WTC11 (cell line): ENCODE measurements at regions not wholly inside any gene's neighbourhood (a gene's known extent, or its start where the extent isn't known, plus 50 kb on each side); places are given as distances from the start of the nearest gene placed in this dataset.

Source experiments
- JUN ChIP-seq: sonication (generic); formaldehyde crosslinking; IDR thresholded peaks from 2 replicates; pipeline ENCODE4 v1.8.0; 2023; ENCODE audit warnings: mild to moderate bottlenecking, missing genetic modification reagents
- ZNF232 ChIP-seq: sonication (generic); formaldehyde crosslinking; IDR thresholded peaks from 2 replicates; pipeline ENCODE4 v1.8.0; 2022; ENCODE audit warnings: mild to moderate bottlenecking, missing genetic modification reagents
- ZNF423 ChIP-seq: fragments of 250-450 bp; sonication (Bioruptor Pico); IDR thresholded peaks from 2 replicates; pipeline ENCODE4 v2.1.2; 2022; ENCODE audit warnings: mild to moderate bottlenecking, moderate library complexity
- TF ChIP-seq, protein P1 (sequence below): fragments of 200-600 bp; IDR thresholded peaks from 2 replicates; pipeline ENCODE4 v1.8.0; 2022; ENCODE audit warnings: antibody characterized with exemption
- TF ChIP-seq, protein P2 (sequence below): sonication (generic); formaldehyde crosslinking; IDR thresholded peaks from 2 replicates; pipeline ENCODE4 v1.8.0; 2022; ENCODE audit warnings: mild to moderate bottlenecking, missing genetic modification reagents
- TF ChIP-seq, protein P3 (sequence below): sonication (generic); formaldehyde crosslinking; IDR thresholded peaks from 2 replicates; pipeline ENCODE4 v1.8.1; 2023; ENCODE audit warnings: mild to moderate bottlenecking, missing genetic modification reagents
- TF ChIP-seq, protein P4 (sequence below): sonication (generic); formaldehyde crosslinking; IDR thresholded peaks from 2 replicates; pipeline ENCODE4 v1.8.0; 2022; ENCODE audit warnings: mild to moderate bottlenecking, missing genetic modification reagents
- TF ChIP-seq, protein P5 (sequence below): sonication (generic); formaldehyde crosslinking; IDR thresholded peaks from 2 replicates; pipeline ENCODE4 v1.8.1; 2022; ENCODE audit warnings: mild to moderate bottlenecking, missing genetic modification reagents, moderate library complexity, borderline replicate concordance
- TF ChIP-seq, protein P6 (sequence below): sonication (generic); formaldehyde crosslinking; IDR thresholded peaks from 2 replicates; pipeline ENCODE4 v1.8.0; 2022; ENCODE audit warnings: mild to moderate bottlenecking, missing genetic modification reagents
- TF ChIP-seq, protein P7 (sequence below): sonication (generic); formaldehyde crosslinking; IDR thresholded peaks from 2 replicates; pipeline ENCODE4 v1.8.1; 2023; ENCODE audit warnings: mild to moderate bottlenecking, missing genetic modification reagents, moderate library complexity
- TF ChIP-seq, protein P8 (sequence below): sonication (generic); formaldehyde crosslinking; IDR thresholded peaks from 2 replicates; pipeline ENCODE4 v1.8.0; 2022; ENCODE audit warnings: missing genetic modification reagents

DNA sequence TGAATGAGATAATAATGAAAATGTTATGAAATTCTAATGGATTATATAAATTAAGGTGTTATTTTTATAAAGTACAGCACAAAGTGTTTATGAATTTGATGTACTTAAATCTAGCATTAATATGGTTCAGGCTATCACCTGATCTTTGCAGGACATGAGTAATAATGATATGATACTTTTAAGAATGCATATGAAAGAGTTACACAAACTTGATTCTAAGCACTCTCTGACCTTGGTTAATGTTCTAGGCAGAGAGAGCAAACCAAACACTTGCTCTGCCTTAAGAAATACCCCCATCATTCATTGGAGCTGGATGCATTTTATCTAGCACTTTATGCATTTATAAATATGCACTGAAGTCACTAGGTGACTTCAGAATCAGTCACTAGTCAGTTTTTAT is 942.2 kb upstream of the CDH8 start:
- TF ChIP-seq, protein P1, sequence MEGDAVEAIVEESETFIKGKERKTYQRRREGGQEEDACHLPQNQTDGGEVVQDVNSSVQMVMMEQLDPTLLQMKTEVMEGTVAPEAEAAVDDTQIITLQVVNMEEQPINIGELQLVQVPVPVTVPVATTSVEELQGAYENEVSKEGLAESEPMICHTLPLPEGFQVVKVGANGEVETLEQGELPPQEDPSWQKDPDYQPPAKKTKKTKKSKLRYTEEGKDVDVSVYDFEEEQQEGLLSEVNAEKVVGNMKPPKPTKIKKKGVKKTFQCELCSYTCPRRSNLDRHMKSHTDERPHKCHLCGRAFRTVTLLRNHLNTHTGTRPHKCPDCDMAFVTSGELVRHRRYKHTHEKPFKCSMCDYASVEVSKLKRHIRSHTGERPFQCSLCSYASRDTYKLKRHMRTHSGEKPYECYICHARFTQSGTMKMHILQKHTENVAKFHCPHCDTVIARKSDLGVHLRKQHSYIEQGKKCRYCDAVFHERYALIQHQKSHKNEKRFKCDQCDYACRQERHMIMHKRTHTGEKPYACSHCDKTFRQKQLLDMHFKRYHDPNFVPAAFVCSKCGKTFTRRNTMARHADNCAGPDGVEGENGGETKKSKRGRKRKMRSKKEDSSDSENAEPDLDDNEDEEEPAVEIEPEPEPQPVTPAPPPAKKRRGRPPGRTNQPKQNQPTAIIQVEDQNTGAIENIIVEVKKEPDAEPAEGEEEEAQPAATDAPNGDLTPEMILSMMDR: no peak
- TF ChIP-seq, protein P2, sequence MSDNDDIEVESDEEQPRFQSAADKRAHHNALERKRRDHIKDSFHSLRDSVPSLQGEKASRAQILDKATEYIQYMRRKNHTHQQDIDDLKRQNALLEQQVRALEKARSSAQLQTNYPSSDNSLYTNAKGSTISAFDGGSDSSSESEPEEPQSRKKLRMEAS (CRISPR knock-in tag): no peak
- TF ChIP-seq ZNF232 (CRISPR knock-in tag) (no peak), JUN (CRISPR knock-in tag) (no peak), ZNF423 (CRISPR knock-in tag) (no peak)
- TF ChIP-seq, protein P3, sequence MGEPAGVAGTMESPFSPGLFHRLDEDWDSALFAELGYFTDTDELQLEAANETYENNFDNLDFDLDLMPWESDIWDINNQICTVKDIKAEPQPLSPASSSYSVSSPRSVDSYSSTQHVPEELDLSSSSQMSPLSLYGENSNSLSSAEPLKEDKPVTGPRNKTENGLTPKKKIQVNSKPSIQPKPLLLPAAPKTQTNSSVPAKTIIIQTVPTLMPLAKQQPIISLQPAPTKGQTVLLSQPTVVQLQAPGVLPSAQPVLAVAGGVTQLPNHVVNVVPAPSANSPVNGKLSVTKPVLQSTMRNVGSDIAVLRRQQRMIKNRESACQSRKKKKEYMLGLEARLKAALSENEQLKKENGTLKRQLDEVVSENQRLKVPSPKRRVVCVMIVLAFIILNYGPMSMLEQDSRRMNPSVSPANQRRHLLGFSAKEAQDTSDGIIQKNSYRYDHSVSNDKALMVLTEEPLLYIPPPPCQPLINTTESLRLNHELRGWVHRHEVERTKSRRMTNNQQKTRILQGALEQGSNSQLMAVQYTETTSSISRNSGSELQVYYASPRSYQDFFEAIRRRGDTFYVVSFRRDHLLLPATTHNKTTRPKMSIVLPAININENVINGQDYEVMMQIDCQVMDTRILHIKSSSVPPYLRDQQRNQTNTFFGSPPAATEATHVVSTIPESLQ: no peak
- TF ChIP-seq, protein P4, sequence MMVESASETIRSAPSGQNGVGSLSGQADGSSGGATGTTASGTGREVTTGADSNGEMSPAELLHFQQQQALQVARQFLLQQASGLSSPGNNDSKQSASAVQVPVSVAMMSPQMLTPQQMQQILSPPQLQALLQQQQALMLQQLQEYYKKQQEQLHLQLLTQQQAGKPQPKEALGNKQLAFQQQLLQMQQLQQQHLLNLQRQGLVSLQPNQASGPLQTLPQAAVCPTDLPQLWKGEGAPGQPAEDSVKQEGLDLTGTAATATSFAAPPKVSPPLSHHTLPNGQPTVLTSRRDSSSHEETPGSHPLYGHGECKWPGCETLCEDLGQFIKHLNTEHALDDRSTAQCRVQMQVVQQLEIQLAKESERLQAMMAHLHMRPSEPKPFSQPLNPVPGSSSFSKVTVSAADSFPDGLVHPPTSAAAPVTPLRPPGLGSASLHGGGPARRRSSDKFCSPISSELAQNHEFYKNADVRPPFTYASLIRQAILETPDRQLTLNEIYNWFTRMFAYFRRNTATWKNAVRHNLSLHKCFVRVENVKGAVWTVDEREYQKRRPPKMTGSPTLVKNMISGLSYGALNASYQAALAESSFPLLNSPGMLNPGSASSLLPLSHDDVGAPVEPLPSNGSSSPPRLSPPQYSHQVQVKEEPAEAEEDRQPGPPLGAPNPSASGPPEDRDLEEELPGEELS (CRISPR knock-in tag): no peak
- TF ChIP-seq, protein P5, sequence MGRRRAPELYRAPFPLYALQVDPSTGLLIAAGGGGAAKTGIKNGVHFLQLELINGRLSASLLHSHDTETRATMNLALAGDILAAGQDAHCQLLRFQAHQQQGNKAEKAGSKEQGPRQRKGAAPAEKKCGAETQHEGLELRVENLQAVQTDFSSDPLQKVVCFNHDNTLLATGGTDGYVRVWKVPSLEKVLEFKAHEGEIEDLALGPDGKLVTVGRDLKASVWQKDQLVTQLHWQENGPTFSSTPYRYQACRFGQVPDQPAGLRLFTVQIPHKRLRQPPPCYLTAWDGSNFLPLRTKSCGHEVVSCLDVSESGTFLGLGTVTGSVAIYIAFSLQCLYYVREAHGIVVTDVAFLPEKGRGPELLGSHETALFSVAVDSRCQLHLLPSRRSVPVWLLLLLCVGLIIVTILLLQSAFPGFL (CRISPR knock-in tag): no peak
- TF ChIP-seq, protein P6, sequence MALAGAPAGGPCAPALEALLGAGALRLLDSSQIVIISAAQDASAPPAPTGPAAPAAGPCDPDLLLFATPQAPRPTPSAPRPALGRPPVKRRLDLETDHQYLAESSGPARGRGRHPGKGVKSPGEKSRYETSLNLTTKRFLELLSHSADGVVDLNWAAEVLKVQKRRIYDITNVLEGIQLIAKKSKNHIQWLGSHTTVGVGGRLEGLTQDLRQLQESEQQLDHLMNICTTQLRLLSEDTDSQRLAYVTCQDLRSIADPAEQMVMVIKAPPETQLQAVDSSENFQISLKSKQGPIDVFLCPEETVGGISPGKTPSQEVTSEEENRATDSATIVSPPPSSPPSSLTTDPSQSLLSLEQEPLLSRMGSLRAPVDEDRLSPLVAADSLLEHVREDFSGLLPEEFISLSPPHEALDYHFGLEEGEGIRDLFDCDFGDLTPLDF (CRISPR knock-in tag): no peak
- TF ChIP-seq, protein P7, sequence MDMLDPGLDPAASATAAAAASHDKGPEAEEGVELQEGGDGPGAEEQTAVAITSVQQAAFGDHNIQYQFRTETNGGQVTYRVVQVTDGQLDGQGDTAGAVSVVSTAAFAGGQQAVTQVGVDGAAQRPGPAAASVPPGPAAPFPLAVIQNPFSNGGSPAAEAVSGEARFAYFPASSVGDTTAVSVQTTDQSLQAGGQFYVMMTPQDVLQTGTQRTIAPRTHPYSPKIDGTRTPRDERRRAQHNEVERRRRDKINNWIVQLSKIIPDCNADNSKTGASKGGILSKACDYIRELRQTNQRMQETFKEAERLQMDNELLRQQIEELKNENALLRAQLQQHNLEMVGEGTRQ (CRISPR knock-in tag): no peak
- TF ChIP-seq, protein P8, sequence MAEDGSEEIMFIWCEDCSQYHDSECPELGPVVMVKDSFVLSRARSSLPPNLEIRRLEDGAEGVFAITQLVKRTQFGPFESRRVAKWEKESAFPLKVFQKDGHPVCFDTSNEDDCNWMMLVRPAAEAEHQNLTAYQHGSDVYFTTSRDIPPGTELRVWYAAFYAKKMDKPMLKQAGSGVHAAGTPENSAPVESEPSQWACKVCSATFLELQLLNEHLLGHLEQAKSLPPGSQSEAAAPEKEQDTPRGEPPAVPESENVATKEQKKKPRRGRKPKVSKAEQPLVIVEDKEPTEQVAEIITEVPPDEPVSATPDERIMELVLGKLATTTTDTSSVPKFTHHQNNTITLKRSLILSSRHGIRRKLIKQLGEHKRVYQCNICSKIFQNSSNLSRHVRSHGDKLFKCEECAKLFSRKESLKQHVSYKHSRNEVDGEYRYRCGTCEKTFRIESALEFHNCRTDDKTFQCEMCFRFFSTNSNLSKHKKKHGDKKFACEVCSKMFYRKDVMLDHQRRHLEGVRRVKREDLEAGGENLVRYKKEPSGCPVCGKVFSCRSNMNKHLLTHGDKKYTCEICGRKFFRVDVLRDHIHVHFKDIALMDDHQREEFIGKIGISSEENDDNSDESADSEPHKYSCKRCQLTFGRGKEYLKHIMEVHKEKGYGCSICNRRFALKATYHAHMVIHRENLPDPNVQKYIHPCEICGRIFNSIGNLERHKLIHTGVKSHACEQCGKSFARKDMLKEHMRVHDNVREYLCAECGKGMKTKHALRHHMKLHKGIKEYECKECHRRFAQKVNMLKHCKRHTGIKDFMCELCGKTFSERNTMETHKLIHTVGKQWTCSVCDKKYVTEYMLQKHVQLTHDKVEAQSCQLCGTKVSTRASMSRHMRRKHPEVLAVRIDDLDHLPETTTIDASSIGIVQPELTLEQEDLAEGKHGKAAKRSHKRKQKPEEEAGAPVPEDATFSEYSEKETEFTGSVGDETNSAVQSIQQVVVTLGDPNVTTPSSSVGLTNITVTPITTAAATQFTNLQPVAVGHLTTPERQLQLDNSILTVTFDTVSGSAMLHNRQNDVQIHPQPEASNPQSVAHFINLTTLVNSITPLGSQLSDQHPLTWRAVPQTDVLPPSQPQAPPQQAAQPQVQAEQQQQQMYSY (CRISPR knock-in tag): no peak
